ENCODE measurements at regions not wholly inside any gene's neighbourhood (a gene's known extent, or its start where the extent isn't known, plus 50 kb on each side); places are given as distances from the start of the nearest gene placed in this dataset.
A peak's percentile ranks its signal among the peaks of the same experiment; 100 is the strongest.

GRCh38 chr9:105864248-105864898 is 170.0 kb downstream of the TMEM38B start:
- H3K4me3 ChIP-seq: no peak overlapping the region
- intact Hi-C loops (cut with DNase I): no loop called here
- no peak overlapping the region for H3K27ac ChIP-seq
- TF ChIP-seq POLR2A (IDR thresholded peaks at IDR 0.05): no peak
- TF ChIP-seq, protein P1, sequence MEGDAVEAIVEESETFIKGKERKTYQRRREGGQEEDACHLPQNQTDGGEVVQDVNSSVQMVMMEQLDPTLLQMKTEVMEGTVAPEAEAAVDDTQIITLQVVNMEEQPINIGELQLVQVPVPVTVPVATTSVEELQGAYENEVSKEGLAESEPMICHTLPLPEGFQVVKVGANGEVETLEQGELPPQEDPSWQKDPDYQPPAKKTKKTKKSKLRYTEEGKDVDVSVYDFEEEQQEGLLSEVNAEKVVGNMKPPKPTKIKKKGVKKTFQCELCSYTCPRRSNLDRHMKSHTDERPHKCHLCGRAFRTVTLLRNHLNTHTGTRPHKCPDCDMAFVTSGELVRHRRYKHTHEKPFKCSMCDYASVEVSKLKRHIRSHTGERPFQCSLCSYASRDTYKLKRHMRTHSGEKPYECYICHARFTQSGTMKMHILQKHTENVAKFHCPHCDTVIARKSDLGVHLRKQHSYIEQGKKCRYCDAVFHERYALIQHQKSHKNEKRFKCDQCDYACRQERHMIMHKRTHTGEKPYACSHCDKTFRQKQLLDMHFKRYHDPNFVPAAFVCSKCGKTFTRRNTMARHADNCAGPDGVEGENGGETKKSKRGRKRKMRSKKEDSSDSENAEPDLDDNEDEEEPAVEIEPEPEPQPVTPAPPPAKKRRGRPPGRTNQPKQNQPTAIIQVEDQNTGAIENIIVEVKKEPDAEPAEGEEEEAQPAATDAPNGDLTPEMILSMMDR (IDR thresholded peaks at IDR 0.05): no peak
- no peaks in the 10 kb centered on the region for H3K9me3 ChIP-seq
- H3K27me3 ChIP-seq: no peaks in the 10 kb centered on the region
- no peak for ATAC-seq
- H3K36me3 ChIP-seq: no peaks in the 10 kb centered on the region
- WGBS, 4 donors: 45 to 51% (median 47%) methylated on average over 6 of the region's 6 CpGs
- no peak for DNase-seq
- peaks cover 0 to 12% (median 0%) of the 10 kb centered on the region in 12 donors for H3K4me1 ChIP-seq

- H3K4me1 ChIP-seq: peaks cover 0 to 12% (median 0%) of the 10 kb centered on the region in 12 donors
- WGBS, 4 donors: 66 to 89% (median 83%) methylated on average over 4 of the region's 4 CpGs
- peak in 1 of 4 donors; percentile 33 for ATAC-seq
- no peak overlapping the region for H3K27ac ChIP-seq
- TF ChIP-seq, protein P1 (IDR thresholded peaks at IDR 0.05): no peak
- no peak for TF ChIP-seq POLR2A (IDR thresholded peaks at IDR 0.05)
- H3K4me3 ChIP-seq: no peak overlapping the region
- no peaks in the 10 kb centered on the region for H3K36me3 ChIP-seq
- no peaks in the 10 kb centered on the region for H3K9me3 ChIP-seq
- no peak for DNase-seq
- intact Hi-C loops (cut with DNase I): no loop called here
- H3K27me3 ChIP-seq: no peaks in the 10 kb centered on the region
Observed at GRCh38 chr9:105865285-105865684, 170.9 kb downstream of the TMEM38B start.

GRCh38 chr9:105871540-105871939 is 177.2 kb downstream of the TMEM38B start:
- H3K27me3 ChIP-seq: no peaks in the 10 kb centered on the region
- TF ChIP-seq, protein P1 (IDR thresholded peaks at IDR 0.05): no peak
- no peak for TF ChIP-seq POLR2A (IDR thresholded peaks at IDR 0.05)
- DNase-seq: no peak
- H3K36me3 ChIP-seq: no peaks in the 10 kb centered on the region
- H3K4me1 ChIP-seq: no peaks in the 10 kb centered on the region
- 63 to 80% (median 68%) methylated on average over 2 of the region's 2 CpGs for WGBS, 4 donors
- no peak for ATAC-seq
- H3K27ac ChIP-seq: no peak overlapping the region
- H3K4me3 ChIP-seq: no peak overlapping the region
- no peaks in the 10 kb centered on the region for H3K9me3 ChIP-seq
- intact Hi-C loops (cut with DNase I): no loop called here

DNA sequence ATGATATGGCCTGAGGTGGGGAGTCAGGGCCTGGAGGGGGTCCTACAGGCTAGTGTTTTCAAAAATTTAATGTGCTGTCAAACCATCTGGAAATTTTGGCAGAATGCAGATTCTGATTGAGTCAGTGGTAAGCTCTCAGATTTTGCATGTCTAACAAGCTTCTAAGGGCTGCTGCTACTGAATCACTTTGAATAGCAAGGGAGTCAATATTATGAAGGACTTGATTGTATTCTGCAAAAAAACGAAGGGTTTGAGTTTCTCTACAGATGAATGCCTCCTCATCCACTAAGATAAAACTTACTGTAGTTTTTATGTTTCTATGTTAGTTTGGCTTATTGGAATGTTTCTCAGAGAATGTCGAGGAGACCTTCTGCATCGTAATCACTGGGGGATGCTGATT is 179.5 kb downstream of the TMEM38B start:
- H3K9me3 ChIP-seq: no peaks in the 10 kb centered on the region

More for the DNA sequence above, 179.5 kb downstream of the TMEM38B start:
- H3K4me1 ChIP-seq: no peaks in the 10 kb centered on the region
- no peak for DNase-seq
- TF ChIP-seq, protein P1 (IDR thresholded peaks at IDR 0.05): no peak
- TF ChIP-seq POLR2A (IDR thresholded peaks at IDR 0.05): no peak
- WGBS, 4 donors: 43 to 66% (median 55%) methylated on average over 3 of the region's 3 CpGs
- intact Hi-C loops (cut with DNase I): no loop called here
- no peaks in the 10 kb centered on the region for H3K36me3 ChIP-seq
- no peak overlapping the region for H3K4me3 ChIP-seq
- no peaks in the 10 kb centered on the region for H3K27me3 ChIP-seq
- H3K27ac ChIP-seq: no peak overlapping the region
- ATAC-seq: no peak

Data from heart left ventricle (tissue), 16 donors.